Inferior parietal cortex (tissue), 1 donor: ENCODE measurements at regions not wholly inside any gene's neighbourhood (a gene's known extent, or its start where the extent isn't known, plus 50 kb on each side); places are given as distances from the start of the nearest gene placed in this dataset.
A peak's percentile ranks its signal among the peaks of the same experiment; 100 is the strongest.
"Not testable (repeated sequence)": the region's sequence is repeated elsewhere in the genome, so short reads cannot be mapped to it uniquely, and the experiment has no call there.

Source experiments
- DNase-seq: peaks from one replicate; pipeline ENCODE4 v3.0.0-alpha.2; 2016; ENCODE audit errors: extremely low spot score

DNA sequence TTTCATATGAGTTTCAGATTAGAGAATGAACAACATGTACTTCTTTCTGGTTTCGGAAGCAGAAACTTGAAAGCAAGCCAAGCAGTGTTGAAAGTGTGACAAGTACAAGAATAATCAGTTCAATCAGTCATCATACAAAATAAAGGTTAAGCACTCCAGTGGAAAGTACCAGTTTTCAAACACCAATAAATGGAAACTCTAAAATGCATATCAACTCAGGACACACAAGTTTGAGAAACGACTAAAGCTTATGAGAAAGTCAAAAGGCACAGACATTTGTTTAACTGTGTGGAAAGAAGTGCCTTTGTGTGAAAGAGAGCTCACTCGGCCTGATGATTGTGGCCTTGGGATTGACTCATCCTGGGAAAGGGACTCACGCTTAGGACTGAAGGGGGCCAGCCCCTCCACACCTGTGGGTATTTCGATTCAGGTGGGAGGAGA, 60.6 kb upstream of the AKR1C1 start:
- DNase-seq: peak; percentile 5

DNA sequence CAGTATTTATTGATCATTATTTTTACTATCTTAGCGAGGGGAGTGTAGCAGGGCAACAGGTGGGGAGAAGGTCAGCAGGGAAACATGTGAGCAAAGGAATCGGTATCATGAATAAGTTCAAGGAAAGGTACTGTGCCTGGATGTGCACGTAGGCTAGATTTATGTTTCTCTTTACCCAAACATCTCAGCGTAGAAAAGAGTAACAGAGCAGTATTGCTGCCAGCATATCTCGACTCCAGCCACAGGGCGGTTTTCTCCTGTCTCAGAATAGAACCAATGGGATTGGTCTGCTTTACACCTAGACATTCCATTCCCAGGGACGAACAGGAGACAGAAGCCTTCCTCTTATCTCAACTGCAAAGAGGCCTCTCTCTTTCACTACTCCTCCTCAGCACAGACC, 60.1 kb upstream of the AKR1C1 start:
- not testable (repeated sequence) for DNase-seq

GRCh38 chr10:4903675-4904074, 59.5 kb upstream of the AKR1C1 start:
- not testable (repeated sequence) for DNase-seq

GRCh38 chr10:4909118-4909517, 54.1 kb upstream of the AKR1C1 start:
- DNase-seq: no peak
